CD4-positive, CD25-positive, alpha-beta regulatory T cell (primary cell): ENCODE measurements at regions not wholly inside any gene's neighbourhood (a gene's known extent, or its start where the extent isn't known, plus 50 kb on each side); places are given as distances from the start of the nearest gene placed in this dataset.

ENCODE experiments used
- ATAC-seq, 2 donors: fragments of 150-1000 bp; cut with Tn5 transposase; one replicate each; pipeline ENCODE4 v1.10.0; 2021; ENCODE audit warnings: low read depth in 2 of 2, moderate number of reproducible peaks in 2 of 2, moderate library complexity in 1 of 2
- DNase-seq, 3 donors: peaks; one replicate each; pipeline versions ENCODE4 v3.0.0 to v3.0.0-alpha.2; 2012 to 2022; ENCODE audit warnings: mixed read lengths in 1 of 3
- H3K27ac ChIP-seq: one replicate; pipeline ENCODE4 v1.7.0; 2013; ENCODE audit warnings: mild to moderate bottlenecking, low read length; ENCODE audit not compliant: insufficient read depth, poor library complexity, severe bottlenecking
- H3K27me3 ChIP-seq: one replicate; pipeline ENCODE4 v1.7.0; 2013; ENCODE audit warnings: low read length; ENCODE audit not compliant: control insufficient read depth, insufficient read depth
- H3K36me3 ChIP-seq: one replicate; pipeline ENCODE4 v1.7.0; 2013; ENCODE audit warnings: mild to moderate bottlenecking, low read length, moderate library complexity; ENCODE audit not compliant: control insufficient read depth, insufficient read depth
- H3K4me1 ChIP-seq: 2 replicates; pipeline ENCODE4 v1.7.0; 2013; ENCODE audit warnings: mild to moderate bottlenecking, low read length; ENCODE audit not compliant: insufficient read depth, control insufficient read depth, poor library complexity, severe bottlenecking
- H3K4me3 ChIP-seq: one replicate; pipeline ENCODE4 v1.7.0; 2013; ENCODE audit warnings: low read depth, mild to moderate bottlenecking, low read length, moderate library complexity
- H3K9me3 ChIP-seq, 2 experiments: 1 replicate in 1 of 2; 2 replicates in 1 of 2; pipeline ENCODE4 v1.7.0; 2013; ENCODE audit warnings: low read length in 2 of 2, mild to moderate bottlenecking in 1 of 2, moderate library complexity in 1 of 2; ENCODE audit not compliant: control insufficient read depth in 2 of 2
- H3K27ac Mint-ChIP-seq, 3 donors: one replicate each; pipeline ENCODE4 v1.8.0; 2020 to 2022; ENCODE audit warnings: mild to moderate bottlenecking in 3 of 3, mixed read lengths in 3 of 3, moderate library complexity in 2 of 3
- H3K27me3 Mint-ChIP-seq: one replicate; pipeline ENCODE4 v1.8.0; 2022; ENCODE audit warnings: mild to moderate bottlenecking, mixed read lengths
- H3K36me3 Mint-ChIP-seq: one replicate; pipeline ENCODE4 v1.8.0; 2020; ENCODE audit warnings: mixed read lengths
- H3K4me1 Mint-ChIP-seq, 4 donors: one replicate each; pipeline ENCODE4 v1.8.0; 2020 to 2022; ENCODE audit warnings: mixed read lengths in 4 of 4, mild to moderate bottlenecking in 1 of 4
- H3K4me3 Mint-ChIP-seq, 4 donors: one replicate each; pipeline ENCODE4 v1.8.0; 2020 to 2022; ENCODE audit warnings: mild to moderate bottlenecking in 4 of 4, mixed read lengths in 4 of 4, moderate library complexity in 3 of 4
- H3K9me3 Mint-ChIP-seq, 7 donors: one replicate each; pipeline ENCODE4 v1.8.0; 2020 to 2022; ENCODE audit warnings: mixed read lengths in 7 of 7, mild to moderate bottlenecking in 3 of 7, moderate library complexity in 2 of 7

DNA sequence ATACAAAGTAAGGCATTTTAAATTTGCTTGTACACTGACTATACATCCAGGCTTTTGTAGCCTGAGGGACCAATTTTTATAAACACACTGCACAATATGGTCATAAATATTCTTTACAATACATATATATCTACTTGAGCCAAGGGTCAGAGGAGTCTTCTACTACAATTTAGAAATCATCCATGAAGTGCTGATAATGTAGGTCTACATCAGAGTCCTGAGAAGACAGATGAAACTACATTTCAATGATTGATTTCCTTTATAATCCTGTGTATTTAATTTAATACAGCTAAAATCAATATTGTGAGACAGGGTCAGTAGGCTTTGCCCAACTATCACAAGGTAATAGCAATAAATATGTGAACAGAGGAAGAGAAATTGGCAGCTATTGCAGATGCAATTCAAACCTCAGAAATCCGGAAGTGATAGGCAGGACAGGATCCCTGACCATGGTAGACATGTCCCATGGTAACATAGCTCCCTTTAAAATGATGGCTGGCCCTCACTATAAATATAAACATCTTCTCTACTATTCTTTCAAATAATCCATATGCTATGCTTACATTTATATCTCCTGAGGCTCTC is 318.0 kb upstream of the POT1 start:
- no peaks in the 10 kb centered on the region for H3K36me3 ChIP-seq
- no peaks in the 10 kb centered on the region for H3K4me1 ChIP-seq
- Mint-ChIP-seq H3K36me3 (no peaks in the 10 kb centered on the region), H3K27me3 (no peaks in the 10 kb centered on the region), H3K9me3 (peaks cover 0 to 7% (median 1%) of the 10 kb centered on the region in 7 donors), H3K4me3 (no peak overlapping the region), H3K27ac (no peak overlapping the region), H3K4me1 (no peaks in the 10 kb centered on the region)
- no peaks in the 10 kb centered on the region for H3K27me3 ChIP-seq
- no peak for DNase-seq
- H3K4me3 ChIP-seq, result no peak overlapping the region
- no peaks in the 10 kb centered on the region for H3K9me3 ChIP-seq
- no peak overlapping the region for H3K27ac ChIP-seq
- ATAC-seq, result no peak

DNA sequence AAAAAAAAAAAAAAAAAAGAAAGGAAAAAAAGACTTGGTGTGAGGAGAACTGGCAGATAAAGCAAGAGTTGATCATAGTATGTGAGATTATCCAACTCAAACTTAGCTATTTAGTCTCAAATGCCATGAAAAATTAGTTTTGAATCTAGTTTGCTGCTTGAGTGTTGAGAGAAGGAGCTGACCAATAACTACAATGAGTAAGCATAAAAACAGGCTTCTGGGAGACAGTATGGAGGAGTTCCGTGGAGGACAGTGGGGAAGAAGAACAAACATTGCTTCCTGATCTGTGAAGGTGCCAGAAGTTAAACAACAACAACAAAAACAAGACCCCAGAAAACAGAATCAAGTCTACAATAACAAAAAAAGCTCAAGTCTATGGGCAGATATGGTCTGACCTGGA is 317.1 kb upstream of the POT1 start:
- Mint-ChIP-seq H3K4me1 (no peaks in the 10 kb centered on the region), H3K4me3 (no peak overlapping the region), H3K27me3 (no peaks in the 10 kb centered on the region), H3K27ac (no peak overlapping the region), H3K9me3 (peaks cover 0 to 4% (median 1%) of the 10 kb centered on the region in 7 donors), H3K36me3 (no peaks in the 10 kb centered on the region)
- no peaks in the 10 kb centered on the region for H3K9me3 ChIP-seq
- no peak overlapping the region for H3K27ac ChIP-seq
- no peak for DNase-seq
- H3K4me3 ChIP-seq, result no peak overlapping the region
- H3K4me1 ChIP-seq, result no peaks in the 10 kb centered on the region
- no peak for ATAC-seq
- H3K27me3 ChIP-seq, result no peaks in the 10 kb centered on the region
- H3K36me3 ChIP-seq, result no peaks in the 10 kb centered on the region

DNA sequence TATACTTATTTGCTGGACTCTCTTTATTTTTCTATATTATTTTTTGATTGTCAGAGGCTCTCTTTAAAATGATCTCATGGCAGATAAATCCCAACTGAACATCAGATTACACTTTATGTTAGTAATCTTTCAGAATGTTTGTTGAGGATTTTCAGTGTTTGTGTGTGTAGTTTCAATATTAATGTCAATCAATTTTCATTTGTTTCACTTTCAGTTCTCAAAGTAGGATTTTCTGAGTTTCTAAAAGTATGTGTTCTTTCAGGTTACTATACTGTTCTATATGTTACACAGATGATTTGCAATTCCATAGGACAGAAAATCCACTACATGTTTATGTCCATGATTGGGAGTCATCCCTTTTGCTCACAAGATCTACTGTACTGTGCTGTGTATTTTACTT is 311.9 kb upstream of the POT1 start:
- H3K36me3 ChIP-seq, result no peaks in the 10 kb centered on the region

DNA sequence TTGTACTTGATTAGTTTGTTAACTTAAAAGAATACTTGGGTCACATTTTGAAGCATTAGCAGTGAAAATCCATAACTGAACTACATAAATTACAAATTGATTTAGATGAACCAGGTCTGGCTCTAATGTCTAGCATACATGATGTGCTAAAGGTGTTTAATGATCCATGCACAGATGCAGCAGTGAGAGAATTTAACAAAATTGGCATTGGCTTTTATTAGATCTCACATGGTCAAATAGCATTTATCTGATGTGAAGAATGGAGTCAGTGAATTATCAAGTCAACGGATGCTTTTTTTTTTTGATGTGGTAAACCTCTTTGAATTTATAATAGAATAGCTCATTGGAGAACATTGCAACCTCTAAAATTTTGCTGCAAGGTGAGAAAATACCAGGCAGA is 293.0 kb upstream of the POT1 start:
- no peak for ATAC-seq
- Mint-ChIP-seq H3K36me3 (no peaks in the 10 kb centered on the region), H3K4me3 (no peak overlapping the region), H3K9me3 (peaks cover 0 to 22% (median 3%) of the 10 kb centered on the region in 7 donors), H3K4me1 (no peaks in the 10 kb centered on the region), H3K27ac (no peak overlapping the region), H3K27me3 (no peaks in the 10 kb centered on the region)
- Histone ChIP-seq H3K36me3 (no peaks in the 10 kb centered on the region), H3K9me3 (no peaks in the 10 kb centered on the region), H3K27me3 (no peaks in the 10 kb centered on the region), H3K4me1 (no peaks in the 10 kb centered on the region), H3K4me3 (no peak overlapping the region), H3K27ac (no peak overlapping the region)
- DNase-seq, result no peak

More for the DNA sequence above, 311.9 kb upstream of the POT1 start:
- no peak overlapping the region for H3K4me3 ChIP-seq
- H3K4me1 ChIP-seq, result no peaks in the 10 kb centered on the region
- no peak overlapping the region for H3K27ac ChIP-seq
- H3K27me3 ChIP-seq, result no peaks in the 10 kb centered on the region
- Mint-ChIP-seq H3K27me3 (no peaks in the 10 kb centered on the region), H3K4me1 (no peaks in the 10 kb centered on the region), H3K27ac (no peak overlapping the region), H3K36me3 (no peaks in the 10 kb centered on the region), H3K9me3 (peaks cover 0 to 5% (median 0%) of the 10 kb centered on the region in 7 donors), H3K4me3 (no peak overlapping the region)
- DNase-seq (no peak), ATAC-seq (no peak)
- H3K9me3 ChIP-seq, result no peaks in the 10 kb centered on the region

DNA sequence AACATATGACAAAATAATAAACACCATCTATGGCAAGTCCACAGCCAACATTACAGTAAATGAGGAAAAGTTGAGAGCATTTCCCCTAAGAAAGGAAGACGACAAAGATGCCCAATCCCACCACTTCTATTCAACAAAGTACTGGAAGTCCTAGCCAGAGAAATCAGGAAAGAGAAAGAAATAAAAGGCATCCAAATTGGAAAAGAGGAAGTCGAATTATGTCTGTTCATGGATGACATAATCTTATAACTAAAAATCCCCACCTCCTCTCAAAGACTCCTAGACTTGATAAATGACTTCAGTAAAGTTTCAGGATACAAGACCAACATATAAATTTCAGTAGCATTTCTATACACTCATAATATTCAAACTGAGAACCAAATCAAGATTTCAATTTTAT is 288.5 kb upstream of the POT1 start:
- no peak overlapping the region for H3K27ac Mint-ChIP-seq
- peaks cover 0 to 23% (median 5%) of the 10 kb centered on the region in 7 donors for H3K9me3 Mint-ChIP-seq
- ATAC-seq (no peak), DNase-seq (no peak)
- no peaks in the 10 kb centered on the region for H3K9me3 ChIP-seq
- H3K4me1 ChIP-seq, result no peaks in the 10 kb centered on the region
- no peaks in the 10 kb centered on the region for H3K27me3 ChIP-seq
- no peak overlapping the region for H3K4me3 Mint-ChIP-seq
- H3K36me3 Mint-ChIP-seq, result no peaks in the 10 kb centered on the region
- no peaks in the 10 kb centered on the region for H3K27me3 Mint-ChIP-seq
- H3K4me1 Mint-ChIP-seq, result no peaks in the 10 kb centered on the region
- no peak overlapping the region for H3K27ac ChIP-seq
- no peak overlapping the region for H3K4me3 ChIP-seq
- H3K36me3 ChIP-seq, result no peaks in the 10 kb centered on the region

GRCh38 chr7:125201002-125201401 is 271.4 kb upstream of the POT1 start:
- ATAC-seq, result no peak
- no peak overlapping the region for H3K4me3 ChIP-seq
- H3K9me3 Mint-ChIP-seq, result peaks cover 0 to 7% (median 4%) of the 10 kb centered on the region in 7 donors
- no peaks in the 10 kb centered on the region for H3K36me3 ChIP-seq
- DNase-seq, result no peak
- no peak overlapping the region for H3K27ac Mint-ChIP-seq
- no peaks in the 10 kb centered on the region for H3K9me3 ChIP-seq
- H3K36me3 Mint-ChIP-seq, result no peaks in the 10 kb centered on the region
- H3K4me1 ChIP-seq, result no peaks in the 10 kb centered on the region
- H3K27ac ChIP-seq, result no peak overlapping the region
- H3K4me3 Mint-ChIP-seq, result no peak overlapping the region
- no peaks in the 10 kb centered on the region for H3K27me3 ChIP-seq
- no peaks in the 10 kb centered on the region for H3K27me3 Mint-ChIP-seq
- H3K4me1 Mint-ChIP-seq, result no peaks in the 10 kb centered on the region

DNA sequence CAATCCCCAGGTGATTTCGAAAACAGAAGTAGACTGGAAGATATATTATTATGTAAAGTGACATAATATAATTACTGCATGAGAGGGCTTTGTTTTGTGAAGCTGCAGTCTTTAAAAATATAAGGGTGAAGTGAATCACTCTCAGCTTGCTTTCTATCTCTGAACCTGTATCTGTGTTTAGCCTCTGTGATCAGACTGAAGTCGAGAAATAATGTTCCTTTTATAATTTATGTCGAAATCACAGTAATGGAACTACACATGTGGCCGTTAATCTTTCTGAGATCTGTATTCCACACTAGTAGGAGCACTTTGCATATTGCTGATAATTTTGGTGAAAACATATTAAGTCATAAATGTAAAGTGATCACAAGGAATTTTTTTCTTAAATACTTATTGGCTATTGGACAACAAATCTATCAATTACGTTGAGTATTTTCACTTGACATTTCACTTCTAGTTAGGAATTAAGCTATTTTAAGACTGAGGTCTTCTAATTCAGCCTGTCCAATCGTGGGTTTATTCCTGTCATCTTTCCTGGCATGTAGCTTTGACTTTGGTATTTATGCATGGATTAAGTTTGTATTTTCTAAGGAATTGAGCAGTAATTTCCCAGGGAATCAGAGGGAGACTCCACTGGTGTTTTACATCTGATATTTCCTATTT is 268.2 kb upstream of the POT1 start:
- Mint-ChIP-seq H3K27ac (no peak overlapping the region), H3K36me3 (no peaks in the 10 kb centered on the region), H3K27me3 (no peaks in the 10 kb centered on the region), H3K9me3 (peaks cover 0 to 8% (median 5%) of the 10 kb centered on the region in 7 donors), H3K4me3 (no peak overlapping the region), H3K4me1 (no peaks in the 10 kb centered on the region)
- Histone ChIP-seq H3K9me3 (peaks cover 0 to 4% of the 10 kb centered on the region in 2 experiments), H3K4me1 (no peaks in the 10 kb centered on the region), H3K27me3 (no peaks in the 10 kb centered on the region), H3K27ac (no peak overlapping the region), H3K36me3 (no peaks in the 10 kb centered on the region), H3K4me3 (no peak overlapping the region)
- DNase-seq, result no peak
- ATAC-seq, result no peak

GRCh38 chr7:125195156-125195555 is 265.5 kb upstream of the POT1 start:
- DNase-seq (no peak), ATAC-seq (no peak)
- Histone ChIP-seq H3K4me3 (no peak overlapping the region), H3K36me3 (no peaks in the 10 kb centered on the region), H3K27me3 (no peaks in the 10 kb centered on the region), H3K4me1 (no peaks in the 10 kb centered on the region), H3K27ac (no peak overlapping the region), H3K9me3 (peaks cover 0 to 4% of the 10 kb centered on the region in 2 experiments)
- Mint-ChIP-seq H3K36me3 (no peaks in the 10 kb centered on the region), H3K27ac (no peak overlapping the region), H3K27me3 (no peaks in the 10 kb centered on the region), H3K4me1 (no peaks in the 10 kb centered on the region), H3K4me3 (no peak overlapping the region), H3K9me3 (peaks cover 0 to 19% (median 7%) of the 10 kb centered on the region in 7 donors)
